ENCODE measurements at regions not wholly inside any gene's neighbourhood (a gene's known extent, or its start where the extent isn't known, plus 50 kb on each side); places are given as distances from the start of the nearest gene placed in this dataset.
A peak's percentile ranks its signal among the peaks of the same experiment; 100 is the strongest.

- Mint-ChIP-seq H3K27ac (peak overlapping the region; percentile 41), H3K36me3 (ENCODE audit: low read depth) (peaks cover 2% of the 10 kb centered on the region), H3K9me3 (no peaks in the 10 kb centered on the region), H3K27me3 (ENCODE audit: low read depth) (no peaks in the 10 kb centered on the region), H3K4me3 (no peak overlapping the region), H3K4me1 (ENCODE audit: low read depth) (peaks cover 24% of the 10 kb centered on the region)
Measured at GRCh38 chr3:194250098-194251002, 100.8 kb downstream of the CPN2 start.

- Mint-ChIP-seq H3K9me3 (no peaks in the 10 kb centered on the region), H3K4me3 (no peak overlapping the region), H3K27me3 (ENCODE audit: low read depth) (no peaks in the 10 kb centered on the region), H3K36me3 (ENCODE audit: low read depth) (peaks cover 2% of the 10 kb centered on the region), H3K4me1 (ENCODE audit: low read depth) (peaks cover 30% of the 10 kb centered on the region), H3K27ac (no peak overlapping the region)
Measured at GRCh38 chr3:194251007-194251406, 100.1 kb downstream of the CPN2 start.

GRCh38 chr3:194251461-194251860, 99.7 kb downstream of the CPN2 start:
- no peak overlapping the region for H3K27ac Mint-ChIP-seq
- peaks cover 2% of the 10 kb centered on the region for H3K36me3 Mint-ChIP-seq (ENCODE audit: low read depth)
- no peaks in the 10 kb centered on the region for H3K27me3 Mint-ChIP-seq (ENCODE audit: low read depth)
- H3K4me3 Mint-ChIP-seq, result no peak overlapping the region
- H3K4me1 Mint-ChIP-seq (ENCODE audit: low read depth), result peaks cover 34% of the 10 kb centered on the region
- H3K9me3 Mint-ChIP-seq, result no peaks in the 10 kb centered on the region

- Mint-ChIP-seq H3K27me3 (ENCODE audit: low read depth) (no peaks in the 10 kb centered on the region), H3K36me3 (ENCODE audit: low read depth) (peaks cover 2% of the 10 kb centered on the region), H3K4me1 (ENCODE audit: low read depth) (peaks cover 39% of the 10 kb centered on the region), H3K9me3 (no peaks in the 10 kb centered on the region), H3K27ac (no peak overlapping the region), H3K4me3 (no peak overlapping the region)
Measured at GRCh38 chr3:194251891-194252560, 99.1 kb downstream of the CPN2 start.

- Mint-ChIP-seq H3K27me3 (ENCODE audit: low read depth) (no peaks in the 10 kb centered on the region), H3K9me3 (peaks cover 6% of the 10 kb centered on the region), H3K4me1 (ENCODE audit: low read depth) (peaks cover 39% of the 10 kb centered on the region), H3K27ac (no peak overlapping the region), H3K4me3 (no peak overlapping the region), H3K36me3 (ENCODE audit: low read depth) (peaks cover 4% of the 10 kb centered on the region)
Measured at GRCh38 chr3:194253270-194253669, 97.9 kb downstream of the CPN2 start.

- H3K4me1 Mint-ChIP-seq (ENCODE audit: low read depth), result peaks cover 39% of the 10 kb centered on the region
- H3K36me3 Mint-ChIP-seq (ENCODE audit: low read depth), result peaks cover 4% of the 10 kb centered on the region
- no peak overlapping the region for H3K4me3 Mint-ChIP-seq
- H3K27ac Mint-ChIP-seq, result peak overlapping the region; percentile 37
- peaks cover 10% of the 10 kb centered on the region for H3K9me3 Mint-ChIP-seq
- no peaks in the 10 kb centered on the region for H3K27me3 Mint-ChIP-seq (ENCODE audit: low read depth)
Measured at GRCh38 chr3:194254040-194254439, 97.1 kb downstream of the CPN2 start.

- Mint-ChIP-seq H3K36me3 (ENCODE audit: low read depth) (peaks cover 8% of the 10 kb centered on the region), H3K4me1 (ENCODE audit: low read depth) (peaks cover 38% of the 10 kb centered on the region), H3K4me3 (peak overlapping the region; percentile 68), H3K9me3 (peaks cover 10% of the 10 kb centered on the region), H3K27ac (peak overlapping the region; percentile 83), H3K27me3 (ENCODE audit: low read depth) (no peaks in the 10 kb centered on the region)
Measured at GRCh38 chr3:194255252-194256039, 95.7 kb downstream of the CPN2 start.

GRCh38 chr3:194256040-194256945, 94.8 kb downstream of the CPN2 start:
- Mint-ChIP-seq H3K9me3 (peaks cover 10% of the 10 kb centered on the region), H3K4me1 (ENCODE audit: low read depth) (peaks cover 32% of the 10 kb centered on the region), H3K36me3 (ENCODE audit: low read depth) (peaks cover 8% of the 10 kb centered on the region), H3K27ac (no peak overlapping the region), H3K27me3 (ENCODE audit: low read depth) (no peaks in the 10 kb centered on the region), H3K4me3 (no peak overlapping the region)

GRCh38 chr3:194257151-194257621, 93.9 kb downstream of the CPN2 start:
- Mint-ChIP-seq H3K36me3 (ENCODE audit: low read depth) (peaks cover 8% of the 10 kb centered on the region), H3K27me3 (ENCODE audit: low read depth) (no peaks in the 10 kb centered on the region), H3K4me1 (ENCODE audit: low read depth) (peaks cover 32% of the 10 kb centered on the region), H3K9me3 (peaks cover 10% of the 10 kb centered on the region), H3K27ac (no peak overlapping the region), H3K4me3 (no peak overlapping the region)

GRCh38 chr3:194257916-194258668, 93.0 kb downstream of the CPN2 start:
- peaks cover 6% of the 10 kb centered on the region for H3K36me3 Mint-ChIP-seq (ENCODE audit: low read depth)
- peaks cover 27% of the 10 kb centered on the region for H3K4me1 Mint-ChIP-seq (ENCODE audit: low read depth)
- peaks cover 10% of the 10 kb centered on the region for H3K9me3 Mint-ChIP-seq
- no peak overlapping the region for H3K27ac Mint-ChIP-seq
- H3K27me3 Mint-ChIP-seq (ENCODE audit: low read depth), result peaks cover 4% of the 10 kb centered on the region
- H3K4me3 Mint-ChIP-seq, result no peak overlapping the region

GRCh38 chr3:194259982-194260766, 91.0 kb downstream of the CPN2 start:
- peaks cover 19% of the 10 kb centered on the region for H3K4me1 Mint-ChIP-seq (ENCODE audit: low read depth)
- peaks cover 6% of the 10 kb centered on the region for H3K36me3 Mint-ChIP-seq (ENCODE audit: low read depth)
- peaks cover 8% of the 10 kb centered on the region for H3K27me3 Mint-ChIP-seq (ENCODE audit: low read depth)
- no peak overlapping the region for H3K27ac Mint-ChIP-seq
- H3K4me3 Mint-ChIP-seq, result no peak overlapping the region
- H3K9me3 Mint-ChIP-seq, result peaks cover 10% of the 10 kb centered on the region

GRCh38 chr3:194261581-194262063, 89.5 kb downstream of the CPN2 start:
- no peak overlapping the region for H3K4me3 Mint-ChIP-seq
- H3K9me3 Mint-ChIP-seq, result peaks cover 10% of the 10 kb centered on the region
- peaks cover 14% of the 10 kb centered on the region for H3K27me3 Mint-ChIP-seq (ENCODE audit: low read depth)
- no peak overlapping the region for H3K27ac Mint-ChIP-seq
- H3K4me1 Mint-ChIP-seq (ENCODE audit: low read depth), result peaks cover 14% of the 10 kb centered on the region
- peaks cover 6% of the 10 kb centered on the region for H3K36me3 Mint-ChIP-seq (ENCODE audit: low read depth)

Measured in T-helper 1 cell treated with Interleukin-12 subunit alpha and Interleukin-12 subunit beta and Interleukin-4 antibody, amounts not matched to agents 30 μg/mL and 1 μg/mL, for 36 hours (primary cell).